Neural crest cell (in vitro differentiated cells): ENCODE measurements at regions not wholly inside any gene's neighbourhood (a gene's known extent, or its start where the extent isn't known, plus 50 kb on each side); places are given as distances from the start of the nearest gene placed in this dataset.
"Not testable (repeated sequence)": the region's sequence is repeated elsewhere in the genome, so short reads cannot be mapped to it uniquely, and the experiment has no call there.

Experiments used
- DNase-seq: peaks from one replicate; pipeline ENCODE4 v3.0.0; 2021; ENCODE audit warnings: low read depth, mixed read lengths, low spot score
- H3K27ac Mint-ChIP-seq: one replicate; pipeline ENCODE4 v1.8.0; 2021; ENCODE audit warnings: mild to moderate bottlenecking, mixed read lengths; ENCODE audit not compliant: unreplicated experiment
- H3K27me3 Mint-ChIP-seq: 2 replicates; pipeline ENCODE4 v1.8.0; 2021; ENCODE audit warnings: low read depth, mild to moderate bottlenecking, mixed read lengths
- H3K36me3 Mint-ChIP-seq: 2 replicates; pipeline ENCODE4 v1.8.0; 2021; ENCODE audit warnings: low read depth, mild to moderate bottlenecking, mixed read lengths
- H3K4me1 Mint-ChIP-seq: 2 replicates; pipeline ENCODE4 v1.8.0; 2021; ENCODE audit warnings: mixed read lengths
- H3K4me3 Mint-ChIP-seq: one replicate; pipeline ENCODE4 v1.8.0; 2021; ENCODE audit warnings: mild to moderate bottlenecking, mixed read lengths
- H3K9me3 Mint-ChIP-seq: 2 replicates; pipeline ENCODE4 v1.8.0; 2021; ENCODE audit warnings: mixed read lengths
- TF ChIP-seq, protein P1 (sequence below): fragments of 200-600 bp; sonication (generic); conservative IDR thresholded peaks from 2 replicates; pipeline ENCODE4 v1.5.0; 2021; ENCODE audit warnings: antibody characterized with exemption, mild to moderate bottlenecking

DNA sequence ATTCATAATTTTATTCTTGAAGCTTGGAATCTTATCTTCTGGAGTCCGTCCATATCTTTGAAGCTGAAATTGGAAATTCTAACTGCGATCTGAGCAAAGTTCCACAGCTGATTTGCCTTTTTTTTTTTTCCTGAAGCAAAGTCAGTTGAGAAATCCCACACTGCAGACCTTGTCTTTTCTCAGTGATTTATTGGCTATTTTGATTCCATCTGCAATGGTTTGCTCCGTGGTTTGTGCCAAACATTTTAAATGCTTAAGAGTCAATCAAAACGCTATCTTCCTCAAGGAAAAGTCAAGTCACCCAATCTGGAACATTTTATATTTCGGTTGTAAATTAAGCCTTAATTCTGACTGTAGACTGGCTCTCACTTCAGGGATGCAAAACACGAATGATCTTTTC is 88.2 kb upstream of the GRIK1 start:
- Mint-ChIP-seq H3K36me3 (no peaks in the 10 kb centered on the region), H3K9me3 (no peaks in the 10 kb centered on the region), H3K27ac (no peak overlapping the region), H3K27me3 (no peaks in the 10 kb centered on the region), H3K4me3 (no peak overlapping the region), H3K4me1 (no peaks in the 10 kb centered on the region)
- TF ChIP-seq, protein P1, sequence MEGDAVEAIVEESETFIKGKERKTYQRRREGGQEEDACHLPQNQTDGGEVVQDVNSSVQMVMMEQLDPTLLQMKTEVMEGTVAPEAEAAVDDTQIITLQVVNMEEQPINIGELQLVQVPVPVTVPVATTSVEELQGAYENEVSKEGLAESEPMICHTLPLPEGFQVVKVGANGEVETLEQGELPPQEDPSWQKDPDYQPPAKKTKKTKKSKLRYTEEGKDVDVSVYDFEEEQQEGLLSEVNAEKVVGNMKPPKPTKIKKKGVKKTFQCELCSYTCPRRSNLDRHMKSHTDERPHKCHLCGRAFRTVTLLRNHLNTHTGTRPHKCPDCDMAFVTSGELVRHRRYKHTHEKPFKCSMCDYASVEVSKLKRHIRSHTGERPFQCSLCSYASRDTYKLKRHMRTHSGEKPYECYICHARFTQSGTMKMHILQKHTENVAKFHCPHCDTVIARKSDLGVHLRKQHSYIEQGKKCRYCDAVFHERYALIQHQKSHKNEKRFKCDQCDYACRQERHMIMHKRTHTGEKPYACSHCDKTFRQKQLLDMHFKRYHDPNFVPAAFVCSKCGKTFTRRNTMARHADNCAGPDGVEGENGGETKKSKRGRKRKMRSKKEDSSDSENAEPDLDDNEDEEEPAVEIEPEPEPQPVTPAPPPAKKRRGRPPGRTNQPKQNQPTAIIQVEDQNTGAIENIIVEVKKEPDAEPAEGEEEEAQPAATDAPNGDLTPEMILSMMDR: no peak
- DNase-seq: no peak

DNA sequence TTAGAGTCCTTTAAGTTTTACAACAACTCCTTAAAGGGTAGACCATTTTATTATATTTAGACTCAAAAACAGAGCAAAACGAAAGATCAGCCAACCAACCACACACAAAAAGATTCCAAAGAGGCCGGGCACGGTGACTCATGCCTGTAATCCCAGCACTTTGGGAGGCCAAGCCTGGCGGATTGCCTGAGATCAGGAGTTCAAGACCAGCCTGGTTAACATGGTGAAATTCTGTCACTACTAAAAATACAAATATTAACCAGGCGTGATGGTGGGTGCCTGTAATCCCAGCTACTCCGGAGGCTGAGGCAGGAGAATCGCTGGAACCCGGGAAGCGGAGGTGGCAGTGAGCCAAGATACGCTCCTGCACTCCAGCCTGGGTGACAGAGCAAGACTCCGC is 83.3 kb upstream of the GRIK1 start:
- not testable (repeated sequence) for H3K27ac Mint-ChIP-seq

DNA sequence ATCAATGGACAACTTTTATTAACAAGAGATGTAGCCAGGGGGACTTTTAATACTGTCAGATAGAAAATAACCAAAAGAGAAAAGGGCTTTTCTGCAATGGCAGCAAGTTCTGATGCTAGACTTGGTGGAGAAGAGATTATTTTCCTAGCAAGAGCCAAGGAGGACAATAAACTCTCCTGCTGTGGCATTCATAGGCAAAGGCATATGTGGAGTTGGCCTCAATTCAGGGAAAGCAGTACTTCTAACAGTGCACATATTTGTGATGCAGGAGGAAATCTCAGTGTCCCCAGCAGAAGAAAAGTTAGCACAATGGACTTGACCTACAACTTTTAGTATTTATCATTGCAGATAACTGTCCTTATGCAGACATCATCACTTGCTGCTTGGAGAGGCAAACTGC is 75.1 kb upstream of the GRIK1 start:
- Mint-ChIP-seq H3K4me1 (no peaks in the 10 kb centered on the region), H3K4me3 (no peak overlapping the region), H3K36me3 (peaks cover 5% of the 10 kb centered on the region), H3K27ac (no peak overlapping the region), H3K9me3 (peaks cover 12% of the 10 kb centered on the region), H3K27me3 (no peaks in the 10 kb centered on the region)
- TF ChIP-seq, protein P1: no peak
- DNase-seq: no peak

More for the DNA sequence above, 83.3 kb upstream of the GRIK1 start:
- not testable (repeated sequence) for DNase-seq, H3K27me3 Mint-ChIP-seq, H3K9me3 Mint-ChIP-seq, H3K36me3 Mint-ChIP-seq, H3K4me3 Mint-ChIP-seq, H3K4me1 Mint-ChIP-seq

DNA sequence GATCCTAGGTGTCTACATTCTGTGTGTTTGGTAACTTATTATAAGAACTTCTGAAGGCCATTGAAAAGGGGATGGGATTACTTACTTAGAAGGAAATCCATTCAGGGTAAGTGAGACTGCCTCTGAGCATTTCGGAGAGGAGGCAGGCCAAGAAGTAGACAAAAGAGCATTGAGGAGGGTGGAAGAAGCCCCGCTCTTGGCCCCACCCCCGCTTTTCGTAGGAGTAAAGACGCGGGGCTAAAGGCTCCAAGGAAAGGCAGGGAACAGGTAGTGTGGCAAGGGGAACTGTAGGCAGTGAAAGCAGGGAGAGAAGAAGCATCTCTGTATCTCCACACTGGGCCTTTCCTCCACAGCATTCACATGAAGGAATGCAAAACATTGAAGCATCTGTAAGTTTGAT is 51.8 kb upstream of the GRIK1 start:
- H3K4me1 Mint-ChIP-seq: peaks cover 10% of the 10 kb centered on the region
- H3K4me3 Mint-ChIP-seq: no peak overlapping the region
- no peak for DNase-seq
- no peaks in the 10 kb centered on the region for H3K36me3 Mint-ChIP-seq
- H3K9me3 Mint-ChIP-seq: peaks cover 10% of the 10 kb centered on the region
- no peak overlapping the region for H3K27ac Mint-ChIP-seq
- H3K27me3 Mint-ChIP-seq: no peaks in the 10 kb centered on the region
- TF ChIP-seq, protein P1: no peak

GRCh38 chr21:29989634-29990234 is 49.9 kb upstream of the GRIK1 start:
- DNase-seq: no peak
- H3K27ac Mint-ChIP-seq: no peak overlapping the region
- peaks cover 10% of the 10 kb centered on the region for H3K4me1 Mint-ChIP-seq
- peaks cover 8% of the 10 kb centered on the region for H3K9me3 Mint-ChIP-seq
- H3K4me3 Mint-ChIP-seq: no peak overlapping the region
- TF ChIP-seq, protein P1: no peak
- no peaks in the 10 kb centered on the region for H3K36me3 Mint-ChIP-seq
- no peaks in the 10 kb centered on the region for H3K27me3 Mint-ChIP-seq
